DND-41 (cell line): ENCODE measurements at regions not wholly inside any gene's neighbourhood (a gene's known extent, or its start where the extent isn't known, plus 50 kb on each side); places are given as distances from the start of the nearest gene placed in this dataset.

ENCODE experiments used
- ATAC-seq: fragments of 200-7000 bp; cut with Tn5 transposase; 3 replicates; pipeline ENCODE4 v1.9.1; 2021; ENCODE audit warnings: low read depth; ENCODE audit not compliant: insufficient read depth
- DNase-seq: peaks from one replicate; pipeline ENCODE4 v3.0.0-alpha.2; 2020
- H2AFZ ChIP-seq: 2 replicates; pipeline ENCODE4 v1.6.0; 2012; ENCODE audit warnings: low read depth, low read length
- H3K27ac ChIP-seq: 2 replicates; pipeline ENCODE4 v1.5.1; 2012; ENCODE audit warnings: low read length, inconsistent platforms
- H3K27me3 ChIP-seq: fragments of 200-600 bp; sonication (generic); 2 replicates; pipeline ENCODE4 v1.6.0; 2012; ENCODE audit warnings: low read length, mild to moderate bottlenecking, inconsistent platforms; ENCODE audit not compliant: insufficient read depth, poor library complexity
- H3K36me3 ChIP-seq: 2 replicates; pipeline ENCODE4 v1.5.1; 2012; ENCODE audit warnings: low read length, inconsistent platforms; ENCODE audit not compliant: insufficient read depth
- H3K4me1 ChIP-seq: 2 replicates; pipeline ENCODE4 v1.5.1; 2012; ENCODE audit warnings: mild to moderate bottlenecking, low read length; ENCODE audit not compliant: insufficient read depth
- H3K4me2 ChIP-seq: 2 replicates; pipeline ENCODE4 v1.6.0; 2012; ENCODE audit warnings: mild to moderate bottlenecking, moderate library complexity, low read length, inconsistent platforms; ENCODE audit not compliant: insufficient read depth
- H3K4me3 ChIP-seq, 2 experiments: fragments of 200-600 bp in 1 of 2; shearing (Covaris generic) in 1 of 2; 2 replicates each; pipeline ENCODE4 v1.5.1; 2012 to 2016; ENCODE audit warnings: inconsistent platforms in 2 of 2, low read length in 2 of 2, mild to moderate bottlenecking in 2 of 2, low read depth in 1 of 2, moderate library complexity in 1 of 2
- H3K79me2 ChIP-seq: 2 replicates; pipeline ENCODE4 v1.6.0; 2012; ENCODE audit warnings: low read length, inconsistent platforms; ENCODE audit not compliant: insufficient read depth
- H3K9ac ChIP-seq: 2 replicates; pipeline ENCODE4 v1.6.0; 2012; ENCODE audit warnings: low read depth, mild to moderate bottlenecking, inconsistent platforms, low read length, moderate library complexity
- H3K9me3 ChIP-seq: 2 replicates; pipeline ENCODE4 v1.5.1; 2012; ENCODE audit warnings: low read length, moderate library complexity, mild to moderate bottlenecking, inconsistent platforms; ENCODE audit not compliant: insufficient read depth, severe bottlenecking
- H4K20me1 ChIP-seq: 2 replicates; pipeline ENCODE4 v1.6.0; 2012; ENCODE audit warnings: low read length; ENCODE audit not compliant: insufficient read depth
- EZH2 ChIP-seq: IDR thresholded peaks from 3 replicates; pipeline ENCODE4 v1.6.1; 2012; ENCODE audit warnings: borderline replicate concordance, low read depth, mild to moderate bottlenecking, moderate library complexity, low read length, inconsistent platforms; ENCODE audit not compliant: severe bottlenecking
- TF ChIP-seq, protein P1 (sequence below): IDR thresholded peaks from 2 replicates; pipeline ENCODE4 v1.5.1; 2012; ENCODE audit warnings: borderline replicate concordance, low read length, moderate library complexity, mild to moderate bottlenecking; ENCODE audit not compliant: poor library complexity, severe bottlenecking; ENCODE audit errors: extremely low read depth

DNA sequence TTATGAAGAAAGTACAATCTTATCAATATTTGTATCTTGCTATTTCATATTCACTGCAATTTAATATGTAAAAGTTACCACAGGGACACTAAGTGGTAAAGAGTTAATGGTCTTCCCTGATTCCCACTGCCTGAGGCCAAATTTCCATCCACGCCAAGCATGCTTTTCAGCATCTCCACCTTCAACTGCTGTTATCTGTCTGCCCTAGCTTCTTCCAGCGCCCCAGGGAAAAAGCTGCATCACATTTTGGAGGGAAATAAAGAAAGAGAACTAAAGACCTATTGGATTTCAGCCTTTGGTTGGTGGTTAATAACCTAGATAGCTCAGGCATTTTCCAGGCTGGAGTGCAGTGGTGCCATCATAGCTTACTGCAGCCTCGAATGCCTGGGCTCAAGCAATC lies 61.3 kb upstream of the NKX2-2 start:
- H4K20me1 ChIP-seq: no peaks in the 10 kb centered on the region
- H2AFZ ChIP-seq: no peak overlapping the region
- H3K4me1 ChIP-seq: no peaks in the 10 kb centered on the region
- H3K9me3 ChIP-seq: no peaks in the 10 kb centered on the region
- no peak overlapping the region for H3K4me2 ChIP-seq
- no peaks in the 10 kb centered on the region for H3K36me3 ChIP-seq
- H3K79me2 ChIP-seq: no peaks in the 10 kb centered on the region
- peaks cover 16% of the 10 kb centered on the region for H3K27me3 ChIP-seq
- TF ChIP-seq, protein P1, sequence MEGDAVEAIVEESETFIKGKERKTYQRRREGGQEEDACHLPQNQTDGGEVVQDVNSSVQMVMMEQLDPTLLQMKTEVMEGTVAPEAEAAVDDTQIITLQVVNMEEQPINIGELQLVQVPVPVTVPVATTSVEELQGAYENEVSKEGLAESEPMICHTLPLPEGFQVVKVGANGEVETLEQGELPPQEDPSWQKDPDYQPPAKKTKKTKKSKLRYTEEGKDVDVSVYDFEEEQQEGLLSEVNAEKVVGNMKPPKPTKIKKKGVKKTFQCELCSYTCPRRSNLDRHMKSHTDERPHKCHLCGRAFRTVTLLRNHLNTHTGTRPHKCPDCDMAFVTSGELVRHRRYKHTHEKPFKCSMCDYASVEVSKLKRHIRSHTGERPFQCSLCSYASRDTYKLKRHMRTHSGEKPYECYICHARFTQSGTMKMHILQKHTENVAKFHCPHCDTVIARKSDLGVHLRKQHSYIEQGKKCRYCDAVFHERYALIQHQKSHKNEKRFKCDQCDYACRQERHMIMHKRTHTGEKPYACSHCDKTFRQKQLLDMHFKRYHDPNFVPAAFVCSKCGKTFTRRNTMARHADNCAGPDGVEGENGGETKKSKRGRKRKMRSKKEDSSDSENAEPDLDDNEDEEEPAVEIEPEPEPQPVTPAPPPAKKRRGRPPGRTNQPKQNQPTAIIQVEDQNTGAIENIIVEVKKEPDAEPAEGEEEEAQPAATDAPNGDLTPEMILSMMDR: no peak
- no peak for TF ChIP-seq EZH2
- no peak overlapping the region for H3K27ac ChIP-seq
- DNase-seq (no peak), ATAC-seq (no peak)
- H3K4me3 ChIP-seq: no peak overlapping the region
- H3K9ac ChIP-seq: no peak overlapping the region

DNA sequence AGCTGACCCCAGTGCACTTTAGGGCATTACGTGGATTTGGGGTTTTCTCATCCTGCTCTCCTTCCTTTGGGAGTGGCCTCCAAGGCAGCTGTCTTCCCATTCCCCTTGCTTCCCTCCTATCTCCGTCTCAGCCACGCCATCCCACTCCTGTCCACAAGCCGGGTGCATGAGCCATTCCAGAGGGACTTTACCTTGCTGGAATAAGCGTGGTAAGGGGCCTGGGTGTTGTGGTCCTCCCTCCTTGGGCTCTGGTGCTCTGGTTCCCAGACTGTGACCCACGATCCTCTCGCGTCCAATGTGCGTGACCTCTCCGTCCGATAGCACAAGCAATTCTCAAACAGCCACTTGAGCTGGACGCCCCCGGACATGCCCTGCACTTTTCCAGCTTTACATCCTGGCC lies 60.6 kb upstream of the NKX2-2 start:
- Histone ChIP-seq H4K20me1 (no peaks in the 10 kb centered on the region), H2AFZ (no peak overlapping the region), H3K27ac (no peak overlapping the region), H3K9me3 (no peaks in the 10 kb centered on the region), H3K9ac (no peak overlapping the region), H3K4me1 (no peaks in the 10 kb centered on the region), H3K79me2 (no peaks in the 10 kb centered on the region), H3K36me3 (no peaks in the 10 kb centered on the region), H3K4me3 (no peak overlapping the region), H3K27me3 (peaks cover 14% of the 10 kb centered on the region), H3K4me2 (no peak overlapping the region)
- DNase-seq (no peak), ATAC-seq (no peak)
- TF ChIP-seq, protein P1: no peak
- no peak for TF ChIP-seq EZH2

DNA sequence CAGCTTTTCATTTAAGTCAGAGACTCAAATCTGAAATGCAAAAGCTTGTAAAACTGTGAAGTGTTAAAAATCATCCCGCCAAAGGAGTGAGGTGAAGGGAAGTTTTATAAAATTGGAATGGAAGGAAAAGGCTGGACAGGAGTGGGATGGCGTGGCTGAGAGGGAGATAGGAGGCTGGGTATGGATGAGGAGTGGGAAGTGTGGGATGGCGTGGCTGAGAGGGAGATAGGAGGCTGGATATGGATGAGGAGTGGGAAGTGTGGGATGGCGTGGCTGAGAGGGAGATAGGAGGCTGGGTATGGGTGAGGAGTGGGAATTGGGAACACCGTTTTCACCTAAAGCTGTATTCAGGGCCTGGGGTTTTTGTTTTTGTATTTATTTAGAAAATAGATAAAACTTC lies 59.4 kb upstream of the NKX2-2 start:
- Histone ChIP-seq H3K4me3 (no peak overlapping the region), H3K27ac (no peak overlapping the region), H3K4me1 (no peaks in the 10 kb centered on the region), H3K4me2 (no peak overlapping the region), H3K79me2 (no peaks in the 10 kb centered on the region), H3K27me3 (peaks cover 9% of the 10 kb centered on the region), H3K9me3 (no peaks in the 10 kb centered on the region), H4K20me1 (no peaks in the 10 kb centered on the region), H3K36me3 (no peaks in the 10 kb centered on the region), H3K9ac (no peak overlapping the region), H2AFZ (no peak overlapping the region)
- DNase-seq: no peak
- TF ChIP-seq, protein P1: no peak
- TF ChIP-seq EZH2: no peak
- no peak for ATAC-seq
